HEK293 (cell line): ENCODE measurements at regions not wholly inside any gene's neighbourhood (a gene's known extent, or its start where the extent isn't known, plus 50 kb on each side); places are given as distances from the start of the nearest gene placed in this dataset.

Experiments used
- CTCF ChIA-PET: fragments of 350-600 bp; formaldehyde crosslinking; extraction: SDS; loops from one replicate; lab custom pipeline; 2021; ENCODE audit warnings: antibody characterized with exemption; lab: Yijun Ruan, JAX
- POLR2A ChIA-PET: fragments of 300-600 bp; formaldehyde crosslinking; extraction: SDS; loops from one replicate; lab custom pipeline; 2020; ENCODE audit warnings: antibody characterized with exemption, inconsistent platforms; lab: Yijun Ruan, JAX
- H3K27ac ChIP-seq: fragments of 200-500 bp; sonication (Bioruptor generic); 2 replicates; pipeline ENCODE4 v1.5.1; 2014; ENCODE audit warnings: low read depth, low read length, control low read depth, inconsistent platforms; ENCODE audit errors: extremely low read depth
- H3K36me3 ChIP-seq, 2 experiments: fragments of 200-500 bp in 1 of 2; sonication (Bioruptor generic) in 1 of 2; 1 replicate in 1 of 2; 2 replicates in 1 of 2; pipeline ENCODE4 v1.5.1; 2014 to 2017; ENCODE audit warnings: inconsistent platforms in 2 of 2, low read length in 2 of 2; ENCODE audit not compliant: control insufficient read depth in 2 of 2, insufficient read depth in 1 of 2
- H3K4me1 ChIP-seq: fragments of 200-500 bp; sonication (Bioruptor generic); 2 replicates; pipeline ENCODE4 v1.5.1; 2014; ENCODE audit warnings: mild to moderate bottlenecking, low read length, inconsistent platforms; ENCODE audit not compliant: control insufficient read depth, insufficient read depth
- H3K4me3 ChIP-seq: 2 replicates; pipeline ENCODE4 v1.5.1; 2011; ENCODE audit warnings: low read depth, mild to moderate bottlenecking, control low read depth, low read length, moderate library complexity
- H3K9me3 ChIP-seq: fragments of 200-500 bp; sonication (Bioruptor generic); 2 replicates; pipeline ENCODE4 v1.5.1; 2014; ENCODE audit warnings: low read depth, low read length, inconsistent platforms; ENCODE audit not compliant: control insufficient read depth, insufficient read depth
- REPIN1 ChIP-seq: fragments of 450-650 bp; formaldehyde crosslinking; IDR thresholded peaks from 2 replicates; pipeline ENCODE4 v1.5.1; 2017; ENCODE audit warnings: missing biosample characterization, missing genetic modification characterization, low read depth
- SCRT2 ChIP-seq: fragments of 450-650 bp; formaldehyde crosslinking; IDR thresholded peaks from 2 replicates; pipeline ENCODE4 v1.5.1; 2016; ENCODE audit warnings: missing biosample characterization, missing genetic modification characterization
- SETDB1 ChIP-seq: IDR thresholded peaks from one replicate; pipeline ENCODE4 v1.6.1; 2017; ENCODE audit warnings: mild to moderate bottlenecking, low read length, moderate library complexity, mixed read lengths; ENCODE audit not compliant: insufficient read length
- ZBTB20 ChIP-seq: fragments of 450-650 bp; formaldehyde crosslinking; IDR thresholded peaks from 2 replicates; pipeline ENCODE4 v1.5.1; 2016; ENCODE audit warnings: missing biosample characterization, missing genetic modification characterization
- ZBTB21 ChIP-seq: fragments of 450-650 bp; formaldehyde crosslinking; IDR thresholded peaks from 2 replicates; pipeline ENCODE4 v1.5.1; 2017; ENCODE audit warnings: missing biosample characterization, missing genetic modification characterization
- ZNF132 ChIP-seq: fragments of 450-650 bp; formaldehyde crosslinking; IDR thresholded peaks from 2 replicates; pipeline ENCODE4 v1.5.1; 2017; ENCODE audit warnings: missing biosample characterization, missing genetic modification characterization, borderline replicate concordance
- ZNF138 ChIP-seq: fragments of 450-650 bp; formaldehyde crosslinking; IDR thresholded peaks from 2 replicates; pipeline ENCODE4 v1.5.1; 2016; ENCODE audit warnings: missing biosample characterization, missing genetic modification characterization, borderline replicate concordance
- ZNF155 ChIP-seq: fragments of 450-650 bp; formaldehyde crosslinking; IDR thresholded peaks from 2 replicates; pipeline ENCODE4 v1.5.1; 2016; ENCODE audit warnings: missing biosample characterization, missing genetic modification characterization
- ZNF324 ChIP-seq: fragments of 450-650 bp; formaldehyde crosslinking; IDR thresholded peaks from 2 replicates; pipeline ENCODE4 v1.5.1; 2016; ENCODE audit warnings: missing biosample characterization, missing genetic modification characterization
- ZNF48 ChIP-seq: fragments of 450-650 bp; formaldehyde crosslinking; IDR thresholded peaks from 2 replicates; pipeline ENCODE4 v1.5.1; 2016; ENCODE audit warnings: missing biosample characterization, missing genetic modification characterization
- ZNF624 ChIP-seq: fragments of 450-650 bp; formaldehyde crosslinking; IDR thresholded peaks from 2 replicates; pipeline ENCODE4 v1.5.1; 2017; ENCODE audit warnings: missing biosample characterization, missing genetic modification characterization
- ZNF664 ChIP-seq: fragments of 450-650 bp; formaldehyde crosslinking; IDR thresholded peaks from 2 replicates; pipeline ENCODE4 v1.5.1; 2016; ENCODE audit warnings: missing biosample characterization, missing genetic modification characterization
- ZNF670 ChIP-seq: fragments of 450-650 bp; formaldehyde crosslinking; IDR thresholded peaks from 2 replicates; pipeline ENCODE4 v1.5.1; 2016; ENCODE audit warnings: missing biosample characterization, missing genetic modification characterization, low read depth
- ZNF792 ChIP-seq: fragments of 450-650 bp; formaldehyde crosslinking; IDR thresholded peaks from 2 replicates; pipeline ENCODE4 v1.5.1; 2016; ENCODE audit warnings: missing biosample characterization, missing genetic modification characterization
- ZNF837 ChIP-seq: fragments of 450-650 bp; formaldehyde crosslinking; IDR thresholded peaks from 2 replicates; pipeline ENCODE4 v1.5.1; 2016; ENCODE audit warnings: missing biosample characterization, missing genetic modification characterization
- TF ChIP-seq, protein P1 (sequence below): fragments of 450-650 bp; formaldehyde crosslinking; IDR thresholded peaks from 2 replicates; pipeline ENCODE4 v1.5.1; 2017; ENCODE audit warnings: missing biosample characterization, mild to moderate bottlenecking, missing genetic modification characterization, moderate library complexity
- TF ChIP-seq, protein P2 (sequence below): fragments of 450-650 bp; formaldehyde crosslinking; IDR thresholded peaks from 2 replicates; pipeline ENCODE4 v1.5.1; 2017; ENCODE audit warnings: missing biosample characterization, missing genetic modification characterization
- TF ChIP-seq, protein P3 (sequence below): fragments of 450-650 bp; formaldehyde crosslinking; IDR thresholded peaks from 2 replicates; pipeline ENCODE4 v1.5.1; 2017; ENCODE audit warnings: missing biosample characterization, missing genetic modification characterization
- TF ChIP-seq, protein P4 (sequence below): fragments of 450-650 bp; formaldehyde crosslinking; IDR thresholded peaks from 2 replicates; pipeline ENCODE4 v1.5.1; 2016; ENCODE audit warnings: missing biosample characterization, missing genetic modification characterization
- TF ChIP-seq, protein P5 (sequence below): fragments of 450-650 bp; formaldehyde crosslinking; IDR thresholded peaks from 2 replicates; pipeline ENCODE4 v1.5.1; 2016; ENCODE audit warnings: missing biosample characterization, missing genetic modification characterization

DNA sequence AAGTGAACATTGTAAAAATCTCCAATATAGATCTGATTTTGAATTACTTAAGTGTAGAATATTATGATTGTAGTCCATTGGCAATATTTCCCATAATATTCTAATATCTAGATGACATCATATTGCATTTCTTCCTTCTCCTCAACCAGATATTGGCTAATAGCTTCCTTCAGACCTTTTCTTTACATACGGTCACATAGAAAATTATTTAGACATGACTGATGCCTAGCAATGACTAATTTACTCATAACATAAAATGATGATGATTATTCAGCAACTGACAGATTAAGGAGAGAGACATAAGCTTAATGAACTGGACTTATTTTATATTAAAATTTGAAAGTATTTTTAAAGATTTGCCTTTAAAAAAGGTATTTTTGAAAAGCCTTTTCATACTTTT is 1287.6 kb downstream of the STIM2 start:
- H3K36me3 ChIP-seq, result no peaks in the 10 kb centered on the region
- POLR2A ChIA-PET, result no interaction called here
- TF ChIP-seq ZBTB21 (no peak), ZNF792 (tag by site-specific recombination) (no peak), ZNF324 (tag by site-specific recombination) (no peak), ZNF138 (tag by site-specific recombination) (no peak)
- TF ChIP-seq, protein P1, sequence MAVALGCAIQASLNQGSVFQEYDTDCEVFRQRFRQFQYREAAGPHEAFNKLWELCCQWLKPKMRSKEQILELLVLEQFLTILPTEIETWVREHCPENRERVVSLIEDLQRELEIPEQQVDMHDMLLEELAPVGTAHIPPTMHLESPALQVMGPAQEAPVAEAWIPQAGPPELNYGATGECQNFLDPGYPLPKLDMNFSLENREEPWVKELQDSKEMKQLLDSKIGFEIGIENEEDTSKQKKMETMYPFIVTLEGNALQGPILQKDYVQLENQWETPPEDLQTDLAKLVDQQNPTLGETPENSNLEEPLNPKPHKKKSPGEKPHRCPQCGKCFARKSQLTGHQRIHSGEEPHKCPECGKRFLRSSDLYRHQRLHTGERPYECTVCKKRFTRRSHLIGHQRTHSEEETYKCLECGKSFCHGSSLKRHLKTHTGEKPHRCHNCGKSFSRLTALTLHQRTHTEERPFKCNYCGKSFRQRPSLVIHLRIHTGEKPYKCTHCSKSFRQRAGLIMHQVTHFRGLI (tag by site-specific recombination), result no peak
- TF ChIP-seq, protein P2, sequence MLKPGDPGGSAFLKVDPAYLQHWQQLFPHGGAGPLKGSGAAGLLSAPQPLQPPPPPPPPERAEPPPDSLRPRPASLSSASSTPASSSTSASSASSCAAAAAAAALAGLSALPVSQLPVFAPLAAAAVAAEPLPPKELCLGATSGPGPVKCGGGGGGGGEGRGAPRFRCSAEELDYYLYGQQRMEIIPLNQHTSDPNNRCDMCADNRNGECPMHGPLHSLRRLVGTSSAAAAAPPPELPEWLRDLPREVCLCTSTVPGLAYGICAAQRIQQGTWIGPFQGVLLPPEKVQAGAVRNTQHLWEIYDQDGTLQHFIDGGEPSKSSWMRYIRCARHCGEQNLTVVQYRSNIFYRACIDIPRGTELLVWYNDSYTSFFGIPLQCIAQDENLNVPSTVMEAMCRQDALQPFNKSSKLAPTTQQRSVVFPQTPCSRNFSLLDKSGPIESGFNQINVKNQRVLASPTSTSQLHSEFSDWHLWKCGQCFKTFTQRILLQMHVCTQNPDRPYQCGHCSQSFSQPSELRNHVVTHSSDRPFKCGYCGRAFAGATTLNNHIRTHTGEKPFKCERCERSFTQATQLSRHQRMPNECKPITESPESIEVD (tag by site-specific recombination), result no peak
- CTCF ChIA-PET, result no interaction called here
- H3K9me3 ChIP-seq, result no peaks in the 10 kb centered on the region
- no peaks in the 10 kb centered on the region for H3K4me1 ChIP-seq
- no peak overlapping the region for H3K4me3 ChIP-seq
- H3K27ac ChIP-seq, result no peak overlapping the region

DNA sequence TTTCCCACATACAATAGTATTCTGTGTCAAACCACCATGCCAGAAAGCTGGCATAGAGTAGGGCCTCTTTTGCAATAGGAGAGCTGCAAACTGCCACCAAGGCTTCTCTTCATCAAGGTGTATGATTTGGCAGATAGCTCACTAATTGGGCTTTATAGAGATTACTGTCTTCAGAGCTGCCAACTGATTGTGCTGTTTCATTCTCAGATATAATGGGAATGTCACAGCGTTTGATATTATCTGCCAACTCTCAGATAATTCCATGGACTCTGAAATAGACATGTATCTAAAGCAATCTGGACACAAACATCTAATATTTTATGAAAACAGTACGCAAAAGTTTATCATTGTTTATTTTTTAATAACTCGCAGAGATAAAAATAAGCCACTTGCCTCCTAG is 1289.1 kb downstream of the STIM2 start:
- ChIA-PET CTCF (no interaction called here), POLR2A (no interaction called here)
- no peak overlapping the region for H3K4me3 ChIP-seq
- TF ChIP-seq ZNF664 (tag by site-specific recombination) (no peak), ZNF837 (no peak), ZNF132 (no peak), ZNF48 (no peak), ZNF155 (tag by site-specific recombination) (no peak), SCRT2 (no peak), ZNF670 (tag by site-specific recombination) (no peak), SETDB1 (no peak), ZBTB20 (tag by site-specific recombination) (no peak), REPIN1 (tag by site-specific recombination) (no peak), ZNF624 (tag by site-specific recombination) (no peak)
- TF ChIP-seq, protein P3, sequence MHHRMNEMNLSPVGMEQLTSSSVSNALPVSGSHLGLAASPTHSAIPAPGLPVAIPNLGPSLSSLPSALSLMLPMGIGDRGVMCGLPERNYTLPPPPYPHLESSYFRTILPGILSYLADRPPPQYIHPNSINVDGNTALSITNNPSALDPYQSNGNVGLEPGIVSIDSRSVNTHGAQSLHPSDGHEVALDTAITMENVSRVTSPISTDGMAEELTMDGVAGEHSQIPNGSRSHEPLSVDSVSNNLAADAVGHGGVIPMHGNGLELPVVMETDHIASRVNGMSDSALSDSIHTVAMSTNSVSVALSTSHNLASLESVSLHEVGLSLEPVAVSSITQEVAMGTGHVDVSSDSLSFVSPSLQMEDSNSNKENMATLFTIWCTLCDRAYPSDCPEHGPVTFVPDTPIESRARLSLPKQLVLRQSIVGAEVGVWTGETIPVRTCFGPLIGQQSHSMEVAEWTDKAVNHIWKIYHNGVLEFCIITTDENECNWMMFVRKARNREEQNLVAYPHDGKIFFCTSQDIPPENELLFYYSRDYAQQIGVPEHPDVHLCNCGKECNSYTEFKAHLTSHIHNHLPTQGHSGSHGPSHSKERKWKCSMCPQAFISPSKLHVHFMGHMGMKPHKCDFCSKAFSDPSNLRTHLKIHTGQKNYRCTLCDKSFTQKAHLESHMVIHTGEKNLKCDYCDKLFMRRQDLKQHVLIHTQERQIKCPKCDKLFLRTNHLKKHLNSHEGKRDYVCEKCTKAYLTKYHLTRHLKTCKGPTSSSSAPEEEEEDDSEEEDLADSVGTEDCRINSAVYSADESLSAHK (tag by site-specific recombination), result no peak
- TF ChIP-seq, protein P1 (tag by site-specific recombination), result no peak
- TF ChIP-seq, protein P4, sequence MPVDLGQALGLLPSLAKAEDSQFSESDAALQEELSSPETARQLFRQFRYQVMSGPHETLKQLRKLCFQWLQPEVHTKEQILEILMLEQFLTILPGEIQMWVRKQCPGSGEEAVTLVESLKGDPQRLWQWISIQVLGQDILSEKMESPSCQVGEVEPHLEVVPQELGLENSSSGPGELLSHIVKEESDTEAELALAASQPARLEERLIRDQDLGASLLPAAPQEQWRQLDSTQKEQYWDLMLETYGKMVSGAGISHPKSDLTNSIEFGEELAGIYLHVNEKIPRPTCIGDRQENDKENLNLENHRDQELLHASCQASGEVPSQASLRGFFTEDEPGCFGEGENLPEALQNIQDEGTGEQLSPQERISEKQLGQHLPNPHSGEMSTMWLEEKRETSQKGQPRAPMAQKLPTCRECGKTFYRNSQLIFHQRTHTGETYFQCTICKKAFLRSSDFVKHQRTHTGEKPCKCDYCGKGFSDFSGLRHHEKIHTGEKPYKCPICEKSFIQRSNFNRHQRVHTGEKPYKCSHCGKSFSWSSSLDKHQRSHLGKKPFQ (tag by site-specific recombination), result no peak
- TF ChIP-seq, protein P5, sequence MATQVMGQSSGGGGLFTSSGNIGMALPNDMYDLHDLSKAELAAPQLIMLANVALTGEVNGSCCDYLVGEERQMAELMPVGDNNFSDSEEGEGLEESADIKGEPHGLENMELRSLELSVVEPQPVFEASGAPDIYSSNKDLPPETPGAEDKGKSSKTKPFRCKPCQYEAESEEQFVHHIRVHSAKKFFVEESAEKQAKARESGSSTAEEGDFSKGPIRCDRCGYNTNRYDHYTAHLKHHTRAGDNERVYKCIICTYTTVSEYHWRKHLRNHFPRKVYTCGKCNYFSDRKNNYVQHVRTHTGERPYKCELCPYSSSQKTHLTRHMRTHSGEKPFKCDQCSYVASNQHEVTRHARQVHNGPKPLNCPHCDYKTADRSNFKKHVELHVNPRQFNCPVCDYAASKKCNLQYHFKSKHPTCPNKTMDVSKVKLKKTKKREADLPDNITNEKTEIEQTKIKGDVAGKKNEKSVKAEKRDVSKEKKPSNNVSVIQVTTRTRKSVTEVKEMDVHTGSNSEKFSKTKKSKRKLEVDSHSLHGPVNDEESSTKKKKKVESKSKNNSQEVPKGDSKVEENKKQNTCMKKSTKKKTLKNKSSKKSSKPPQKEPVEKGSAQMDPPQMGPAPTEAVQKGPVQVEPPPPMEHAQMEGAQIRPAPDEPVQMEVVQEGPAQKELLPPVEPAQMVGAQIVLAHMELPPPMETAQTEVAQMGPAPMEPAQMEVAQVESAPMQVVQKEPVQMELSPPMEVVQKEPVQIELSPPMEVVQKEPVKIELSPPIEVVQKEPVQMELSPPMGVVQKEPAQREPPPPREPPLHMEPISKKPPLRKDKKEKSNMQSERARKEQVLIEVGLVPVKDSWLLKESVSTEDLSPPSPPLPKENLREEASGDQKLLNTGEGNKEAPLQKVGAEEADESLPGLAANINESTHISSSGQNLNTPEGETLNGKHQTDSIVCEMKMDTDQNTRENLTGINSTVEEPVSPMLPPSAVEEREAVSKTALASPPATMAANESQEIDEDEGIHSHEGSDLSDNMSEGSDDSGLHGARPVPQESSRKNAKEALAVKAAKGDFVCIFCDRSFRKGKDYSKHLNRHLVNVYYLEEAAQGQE (tag by site-specific recombination), result no peak
- TF ChIP-seq, protein P2 (tag by site-specific recombination), result no peak
- no peaks in the 10 kb centered on the region for H3K36me3 ChIP-seq
- H3K4me1 ChIP-seq, result no peaks in the 10 kb centered on the region
- no peak overlapping the region for H3K27ac ChIP-seq
- H3K9me3 ChIP-seq, result no peaks in the 10 kb centered on the region
